IPS-NIHi7 (cell line): ENCODE measurements at regions not wholly inside any gene's neighbourhood (a gene's known extent, or its start where the extent isn't known, plus 50 kb on each side); places are given as distances from the start of the nearest gene placed in this dataset.
"Not testable (repeated sequence)": the region's sequence is repeated elsewhere in the genome, so short reads cannot be mapped to it uniquely, and the experiment has no call there.

Experiments used
- DNase-seq: peaks from one replicate; pipeline ENCODE4 v3.0.0; 2012; ENCODE audit warnings: mixed read lengths; ENCODE audit errors: extremely low spot score

DNA sequence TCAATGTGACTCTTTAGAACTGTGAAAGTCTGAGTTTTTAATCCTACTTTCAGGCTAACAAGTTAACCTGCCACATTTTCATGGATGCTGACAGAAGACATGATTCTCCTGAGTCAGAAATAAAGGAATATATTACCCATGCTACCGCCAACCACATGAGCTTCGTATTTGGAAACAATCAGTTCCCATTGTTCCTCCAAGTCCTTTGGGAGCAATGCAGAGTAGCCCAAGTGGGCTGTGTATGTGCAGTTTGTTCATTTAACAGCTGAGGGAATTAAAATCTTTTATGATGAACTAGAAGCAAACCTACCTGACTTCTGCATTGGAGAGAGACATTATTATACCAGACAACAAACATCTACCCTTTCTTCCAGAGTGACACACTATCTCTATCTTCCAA, 169.3 kb upstream of the BET1 start:
- DNase-seq, result no peak

DNA sequence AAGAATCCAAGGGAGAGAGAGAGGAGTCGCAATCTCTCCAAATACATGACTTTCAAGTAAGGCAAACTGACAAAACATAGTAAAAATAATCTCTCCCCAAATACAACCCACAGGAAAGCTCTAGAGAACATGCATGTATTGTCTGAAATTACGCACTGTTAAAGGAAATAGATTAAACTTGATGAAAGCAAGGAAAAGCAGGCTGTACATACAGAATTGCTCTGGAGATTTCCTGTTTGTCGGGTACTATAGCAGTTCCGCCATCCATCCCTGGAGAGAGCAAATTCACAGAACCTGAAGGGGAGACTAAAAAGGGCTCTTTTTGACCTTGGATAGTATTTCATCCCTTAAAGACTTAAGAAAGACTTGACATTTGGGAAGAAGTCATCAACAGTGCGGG, 170.2 kb upstream of the BET1 start:
- no peak for DNase-seq

GRCh38 chr7:94174956-94175355, 170.8 kb upstream of the BET1 start:
- no peak for DNase-seq

- no peak for DNase-seq
Observed at GRCh38 chr7:94176694-94177200, 172.6 kb upstream of the BET1 start.

DNA sequence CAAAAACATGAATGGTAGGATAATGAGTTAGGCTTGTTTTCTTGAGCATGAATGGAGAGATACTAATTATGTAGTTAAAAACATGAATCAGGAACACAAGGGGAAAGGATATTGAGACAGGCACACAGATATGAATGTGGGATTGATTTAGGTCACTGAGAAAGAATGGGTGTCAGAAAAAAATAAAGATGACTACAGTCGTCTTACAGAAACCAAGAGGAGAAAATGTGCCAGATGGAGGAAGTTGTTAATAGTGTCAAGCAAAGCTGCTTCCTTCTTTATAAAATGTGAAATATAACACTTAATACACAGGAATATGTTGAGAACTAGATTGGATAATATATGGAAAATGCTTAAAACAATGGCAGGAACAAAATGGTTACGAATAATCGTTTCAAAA, 173.3 kb upstream of the BET1 start:
- DNase-seq, result no peak

DNA sequence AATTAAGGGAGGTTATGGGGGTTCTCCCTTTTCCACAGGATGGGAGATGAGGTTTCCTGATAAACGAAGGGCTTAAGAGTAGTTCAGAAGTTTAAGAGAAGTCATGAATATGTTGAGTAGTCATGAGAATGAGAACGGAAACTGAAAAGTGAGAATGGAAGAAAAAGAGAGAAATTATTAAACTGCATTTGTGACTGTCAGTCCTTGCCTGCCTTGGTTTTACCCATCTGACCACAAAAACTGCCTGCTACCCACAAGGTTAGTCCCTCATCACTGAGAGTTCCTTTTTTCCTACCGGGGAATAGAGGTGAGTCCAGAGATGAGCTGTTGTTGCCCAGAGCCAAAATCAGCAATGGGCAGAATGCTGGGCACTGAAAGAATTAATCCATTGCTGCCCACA, 174.1 kb upstream of the BET1 start:
- no peak for DNase-seq

GRCh38 chr7:94179466-94179865, 175.3 kb upstream of the BET1 start:
- no peak for DNase-seq

DNA sequence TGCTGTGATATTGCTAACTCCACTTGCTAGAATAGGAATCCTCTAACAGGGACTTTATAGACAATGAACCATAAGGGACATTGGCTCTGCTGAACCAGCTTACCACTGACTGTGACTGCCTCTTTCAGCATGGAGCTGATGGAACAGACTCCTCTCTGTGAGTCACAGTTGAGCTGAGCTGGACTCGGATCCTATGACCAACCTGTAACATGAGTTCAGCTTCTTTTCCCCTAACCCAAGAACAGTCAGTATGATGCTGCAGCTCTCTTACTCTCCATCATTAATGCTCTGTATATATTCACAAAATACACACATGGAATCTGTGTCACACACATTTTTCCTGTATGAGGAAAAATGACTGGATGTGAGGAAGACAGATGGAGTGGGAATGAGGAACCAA, 177.9 kb upstream of the BET1 start:
- DNase-seq, result no peak

- no peak for DNase-seq
Observed at GRCh38 chr7:94182721-94183120, 178.6 kb upstream of the BET1 start.

DNA sequence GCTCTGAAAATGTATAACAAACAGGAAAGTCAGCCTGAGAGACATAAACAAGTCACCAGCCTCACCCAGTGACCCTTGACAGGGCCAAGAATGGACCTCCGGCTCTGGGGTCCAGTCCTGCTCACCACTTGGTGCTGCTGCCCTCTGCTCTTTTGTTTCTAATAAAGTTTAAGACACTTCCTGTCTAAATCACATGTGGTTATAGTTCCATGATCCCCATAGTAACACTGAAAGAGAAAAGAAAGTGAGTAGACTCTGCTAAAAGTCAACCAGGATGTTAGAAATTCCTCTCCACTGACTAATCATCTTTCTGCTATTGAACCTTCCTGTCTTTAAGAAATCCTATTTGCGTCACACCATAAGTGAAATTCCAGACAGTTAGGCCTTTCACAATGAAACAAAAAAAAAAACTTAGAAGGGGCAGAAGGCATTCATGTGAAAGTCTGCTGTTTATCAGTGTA, 179.2 kb upstream of the BET1 start:
- no peak for DNase-seq

GRCh38 chr7:94183891-94184290, 179.7 kb upstream of the BET1 start:
- DNase-seq, result no peak

- DNase-seq, result no peak
Observed at GRCh38 chr7:94188350-94188749, 184.2 kb upstream of the BET1 start.

GRCh38 chr7:94190599-94191061, 186.5 kb upstream of the BET1 start:
- DNase-seq, result no peak

DNA sequence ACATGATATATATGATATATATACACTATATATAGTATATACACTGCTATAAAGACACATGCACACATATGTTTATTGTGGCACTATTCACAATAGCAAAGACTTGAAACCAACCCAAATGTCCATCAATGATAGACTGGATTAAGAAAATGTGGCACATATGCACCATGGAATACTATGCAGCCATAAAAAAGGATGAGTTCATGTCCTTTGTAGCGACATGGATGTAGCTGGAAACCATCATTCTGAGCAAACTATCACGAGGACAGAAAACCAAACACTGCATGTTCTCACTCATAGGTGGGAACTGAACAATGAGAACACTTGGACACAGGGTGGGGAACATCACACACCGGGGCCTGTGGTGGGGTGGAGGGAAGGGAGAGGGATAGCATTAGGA, 190.3 kb upstream of the BET1 start:
- not testable (repeated sequence) for DNase-seq

DNA sequence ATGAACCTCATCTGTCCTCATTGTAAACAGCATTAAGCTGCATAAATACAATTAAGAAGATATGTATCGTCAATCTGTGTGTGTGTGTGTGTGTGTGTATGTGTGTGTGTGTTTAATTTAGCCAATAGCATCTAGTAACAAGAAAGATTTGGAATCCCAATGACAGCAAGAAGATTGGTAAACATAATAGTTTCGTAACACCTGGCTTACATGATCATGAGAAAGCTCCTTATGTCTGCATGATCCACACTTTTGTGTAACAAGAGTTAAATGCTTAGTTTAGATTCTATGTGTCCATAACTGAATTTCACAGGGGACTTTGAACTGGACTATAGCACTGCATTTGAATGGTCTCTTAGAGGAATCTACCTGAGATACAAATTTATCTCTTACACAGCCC, 191.0 kb upstream of the BET1 start:
- no peak for DNase-seq

- DNase-seq, result no peak
Observed at GRCh38 chr7:94195813-94196212, 191.7 kb upstream of the BET1 start.

DNA sequence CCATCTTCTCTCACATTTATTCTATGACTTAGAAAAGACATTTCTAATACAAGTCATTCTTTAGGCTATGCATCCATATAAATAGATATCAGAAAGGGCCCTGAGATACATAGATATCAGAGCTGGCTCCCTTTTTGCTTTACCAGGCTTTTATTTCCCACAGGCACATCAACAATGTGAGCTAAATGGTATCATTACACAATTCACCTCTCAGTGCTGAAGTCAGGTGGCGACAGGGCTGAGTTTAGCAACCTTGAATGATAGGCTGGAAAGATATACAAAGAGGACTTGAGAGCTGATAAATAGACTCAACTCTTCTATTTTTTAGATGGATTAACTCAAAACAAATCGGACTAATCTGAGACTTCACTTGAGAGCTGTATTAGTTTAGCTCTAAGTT, 189.2 kb upstream of the COL1A2 start:
- DNase-seq, result no peak

- no peak for DNase-seq
Observed at GRCh38 chr7:94206295-94206694, 188.4 kb upstream of the COL1A2 start.

GRCh38 chr7:94212160-94212559, 182.5 kb upstream of the COL1A2 start:
- DNase-seq, result no peak

- DNase-seq, result no peak
Observed at GRCh38 chr7:94216944-94217461, 177.7 kb upstream of the COL1A2 start.

DNA sequence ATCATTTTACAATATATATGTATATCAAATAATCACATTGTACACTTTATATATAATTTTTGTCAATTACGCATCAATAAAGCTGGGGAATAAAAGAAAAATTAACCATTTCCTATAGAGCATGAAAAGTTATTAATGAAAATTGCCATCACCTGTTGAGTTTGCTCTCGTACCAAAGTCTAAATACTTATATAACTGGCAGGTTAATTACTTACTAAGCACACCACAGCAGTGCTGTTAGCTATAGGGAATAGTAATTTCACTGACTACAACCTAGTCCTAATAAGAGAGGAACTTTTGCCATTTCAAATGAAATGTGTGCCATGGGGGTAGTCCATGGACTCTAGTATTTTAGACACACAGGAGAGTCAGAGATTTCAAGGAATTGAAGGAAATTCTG, 176.9 kb upstream of the COL1A2 start:
- no peak for DNase-seq

GRCh38 chr7:94222516-94222915, 172.2 kb upstream of the COL1A2 start:
- no peak for DNase-seq

DNA sequence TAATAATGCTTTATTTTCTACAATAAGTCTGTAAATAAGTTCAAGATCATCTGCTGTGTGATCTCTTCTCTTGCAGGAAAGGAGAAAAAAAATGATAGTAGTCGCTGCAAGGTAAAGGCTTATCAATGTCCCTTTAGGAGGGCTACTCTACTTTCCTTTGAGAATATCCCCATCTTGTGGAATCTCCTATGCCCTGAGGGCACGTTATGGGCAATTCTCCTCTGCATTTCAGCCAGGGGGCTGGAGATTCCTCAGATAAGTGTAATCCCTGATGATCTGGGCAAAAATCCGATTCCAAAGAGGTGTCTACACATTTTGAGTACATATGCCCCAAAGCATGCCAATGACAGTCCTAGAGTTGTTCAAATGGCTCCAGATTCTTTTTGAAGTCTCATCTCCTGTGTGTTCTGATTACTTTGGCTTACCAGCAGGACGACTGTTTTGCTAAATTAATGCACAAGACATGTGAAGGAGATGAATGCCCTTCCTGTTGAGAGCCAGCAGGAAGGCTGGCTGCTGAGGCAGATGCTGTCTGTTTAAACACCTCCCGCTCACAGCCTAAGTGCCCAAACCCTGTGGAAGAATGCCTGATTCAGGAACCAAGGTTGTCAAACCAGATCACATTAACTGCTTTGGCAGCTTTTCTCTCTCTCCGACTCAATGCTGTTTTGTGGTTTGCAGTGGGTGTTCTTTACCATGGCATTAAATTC, 171.2 kb upstream of the COL1A2 start:
- peak; percentile 65 for DNase-seq

DNA sequence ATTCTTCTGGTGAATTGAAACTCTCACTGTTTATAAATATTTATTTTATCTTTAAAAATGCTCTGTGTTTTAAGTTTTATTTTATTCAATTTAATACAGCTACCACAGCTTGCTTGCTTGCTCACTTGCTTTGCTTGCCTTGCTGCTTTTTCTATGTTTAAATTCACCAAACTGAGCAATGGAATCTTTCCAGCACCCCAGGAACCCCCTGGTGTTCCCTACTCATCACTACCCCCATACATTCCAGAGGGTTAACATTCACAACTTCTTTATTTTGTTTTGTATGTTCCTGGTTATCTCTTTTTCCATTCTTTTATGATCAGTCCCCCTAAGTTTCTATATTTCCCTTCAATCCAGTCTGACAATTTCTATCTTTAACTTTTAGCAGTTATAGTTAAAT, 166.5 kb upstream of the COL1A2 start:
- no peak for DNase-seq
